Epithelial cell of proximal tubule (primary cell): ENCODE measurements at regions not wholly inside any gene's neighbourhood (a gene's known extent, or its start where the extent isn't known, plus 50 kb on each side); places are given as distances from the start of the nearest gene placed in this dataset.

Experiments
- DNase-seq: peaks from one replicate; pipeline ENCODE4 v3.0.0-alpha.2; 2011; ENCODE audit warnings: low read depth
- H3K4me3 ChIP-seq: 2 replicates; pipeline ENCODE4 v1.5.1; 2011; ENCODE audit warnings: low read depth, mild to moderate bottlenecking, low read length
- TF ChIP-seq, protein P1 (sequence below): conservative IDR thresholded peaks from 2 replicates; pipeline ENCODE4 v1.5.1; 2012; ENCODE audit warnings: low read depth, mild to moderate bottlenecking, low read length

GRCh38 chr3:148223266-148223665 is 474.4 kb upstream of the AGTR1 start:
- TF ChIP-seq, protein P1, sequence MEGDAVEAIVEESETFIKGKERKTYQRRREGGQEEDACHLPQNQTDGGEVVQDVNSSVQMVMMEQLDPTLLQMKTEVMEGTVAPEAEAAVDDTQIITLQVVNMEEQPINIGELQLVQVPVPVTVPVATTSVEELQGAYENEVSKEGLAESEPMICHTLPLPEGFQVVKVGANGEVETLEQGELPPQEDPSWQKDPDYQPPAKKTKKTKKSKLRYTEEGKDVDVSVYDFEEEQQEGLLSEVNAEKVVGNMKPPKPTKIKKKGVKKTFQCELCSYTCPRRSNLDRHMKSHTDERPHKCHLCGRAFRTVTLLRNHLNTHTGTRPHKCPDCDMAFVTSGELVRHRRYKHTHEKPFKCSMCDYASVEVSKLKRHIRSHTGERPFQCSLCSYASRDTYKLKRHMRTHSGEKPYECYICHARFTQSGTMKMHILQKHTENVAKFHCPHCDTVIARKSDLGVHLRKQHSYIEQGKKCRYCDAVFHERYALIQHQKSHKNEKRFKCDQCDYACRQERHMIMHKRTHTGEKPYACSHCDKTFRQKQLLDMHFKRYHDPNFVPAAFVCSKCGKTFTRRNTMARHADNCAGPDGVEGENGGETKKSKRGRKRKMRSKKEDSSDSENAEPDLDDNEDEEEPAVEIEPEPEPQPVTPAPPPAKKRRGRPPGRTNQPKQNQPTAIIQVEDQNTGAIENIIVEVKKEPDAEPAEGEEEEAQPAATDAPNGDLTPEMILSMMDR, result no peak
- no peak for DNase-seq
- no peak overlapping the region for H3K4me3 ChIP-seq

DNA sequence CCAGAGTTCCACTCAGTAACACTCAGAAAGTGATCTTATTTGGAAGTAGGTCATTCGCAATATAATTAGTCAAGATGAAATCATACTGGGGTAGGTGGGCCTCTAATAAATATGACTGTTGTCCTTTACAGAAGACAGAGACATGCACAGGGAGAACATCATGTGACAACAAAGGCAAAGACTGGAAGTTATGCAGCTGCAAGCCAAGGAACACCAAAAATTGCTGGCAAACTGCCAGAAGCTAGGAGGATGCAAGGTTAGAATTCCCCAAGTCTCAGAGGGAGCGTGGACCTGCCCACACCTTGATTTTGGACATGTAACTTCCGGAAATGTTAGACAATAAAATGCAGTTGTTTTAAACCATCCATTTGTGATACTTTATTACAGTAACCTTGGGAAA is 471.5 kb upstream of the AGTR1 start:
- no peak overlapping the region for H3K4me3 ChIP-seq
- TF ChIP-seq, protein P1, result no peak
- no peak for DNase-seq

DNA sequence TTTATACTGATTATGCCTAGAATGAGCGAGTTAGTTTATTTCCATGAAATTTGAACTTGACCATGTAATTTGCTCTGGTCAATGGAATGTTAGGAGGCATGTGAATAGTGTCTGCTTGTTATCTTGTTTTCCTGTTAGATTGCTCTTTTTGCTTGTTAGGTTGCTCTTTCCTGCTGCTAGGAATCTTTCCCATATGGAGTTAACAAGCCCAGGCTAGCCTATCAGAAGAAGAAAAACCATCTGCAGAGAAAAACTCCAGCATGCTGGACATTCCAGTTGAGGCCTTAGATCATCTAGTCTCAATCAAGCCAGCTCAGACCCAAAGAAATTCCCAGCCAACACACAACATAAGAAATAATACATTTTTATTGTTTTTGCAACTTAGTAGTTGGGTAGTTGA is 470.2 kb upstream of the AGTR1 start:
- no peak overlapping the region for H3K4me3 ChIP-seq
- DNase-seq, result no peak
- TF ChIP-seq, protein P1, result no peak

- TF ChIP-seq, protein P1, result no peak
- H3K4me3 ChIP-seq, result no peak overlapping the region
- no peak for DNase-seq
These were observed 468.6 kb upstream of the AGTR1 start for GRCh38 chr3:148229107-148229506.

DNA sequence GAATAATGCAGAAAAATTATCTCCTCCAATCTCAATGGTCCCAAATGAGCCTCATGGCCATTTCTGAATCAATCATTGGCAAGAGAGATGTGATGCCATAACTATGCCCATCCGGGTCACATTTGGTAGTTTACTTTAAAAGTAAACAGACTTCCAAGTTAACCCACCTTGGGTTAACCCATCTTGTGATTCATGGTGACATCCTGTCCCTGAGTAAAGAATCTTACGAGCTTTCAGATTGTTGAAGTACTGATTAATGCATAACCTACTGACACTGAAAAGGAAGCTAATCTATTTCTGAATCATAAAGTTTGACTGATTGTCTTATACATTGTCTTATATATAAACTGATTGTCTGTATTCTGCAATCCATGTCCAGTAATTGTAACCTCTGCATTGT is 467.2 kb upstream of the AGTR1 start:
- TF ChIP-seq, protein P1, result no peak

GRCh38 chr3:148232389-148232788 is 465.3 kb upstream of the AGTR1 start:
- TF ChIP-seq, protein P1, result no peak
- no peak overlapping the region for H3K4me3 ChIP-seq
- no peak for DNase-seq

More for the DNA sequence above, 467.2 kb upstream of the AGTR1 start:
- H3K4me3 ChIP-seq, result no peak overlapping the region
- no peak for DNase-seq

DNA sequence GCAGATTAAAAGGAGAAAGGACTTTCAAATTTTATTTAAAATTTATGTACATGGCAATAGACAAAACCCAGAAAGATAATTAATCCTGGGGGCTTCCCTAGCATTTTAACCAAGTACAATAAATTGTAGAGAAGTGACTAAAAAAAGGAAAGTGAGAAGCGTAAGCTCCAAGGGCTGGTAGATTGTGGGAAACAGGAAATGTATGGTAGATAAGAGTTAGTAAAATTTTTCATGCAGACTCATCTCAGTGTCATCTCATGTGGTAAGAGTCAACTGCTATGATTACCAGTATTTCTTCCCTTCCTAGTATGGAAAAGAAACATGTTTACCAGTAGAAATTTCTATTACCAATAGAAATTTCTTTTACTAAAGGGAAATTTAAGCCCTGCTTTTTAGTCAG is 464.3 kb upstream of the AGTR1 start:
- H3K4me3 ChIP-seq, result no peak overlapping the region
- TF ChIP-seq, protein P1, result no peak
- no peak for DNase-seq
